IPS-20b (cell line): ENCODE measurements at regions not wholly inside any gene's neighbourhood (a gene's known extent, or its start where the extent isn't known, plus 50 kb on each side); places are given as distances from the start of the nearest gene placed in this dataset.

Experiments
- H3K27ac ChIP-seq: one replicate; pipeline ENCODE4 v1.5.1; 2013; ENCODE audit warnings: low read length
- H3K27me3 ChIP-seq: 2 replicates; pipeline ENCODE4 v1.6.1; 2013; ENCODE audit warnings: mild to moderate bottlenecking, low read length, inconsistent platforms; ENCODE audit not compliant: insufficient read depth
- H3K36me3 ChIP-seq: 2 replicates; pipeline ENCODE4 v1.6.1; 2013; ENCODE audit warnings: low read depth, mild to moderate bottlenecking, inconsistent platforms, low read length, moderate library complexity; ENCODE audit not compliant: insufficient read depth
- H3K4me1 ChIP-seq: 2 replicates; pipeline ENCODE4 v1.6.1; 2013; ENCODE audit warnings: mild to moderate bottlenecking, control low read depth, inconsistent platforms, low read length, moderate library complexity; ENCODE audit not compliant: insufficient read depth
- H3K4me3 ChIP-seq: 2 replicates; pipeline ENCODE4 v1.5.1; 2013; ENCODE audit warnings: mild to moderate bottlenecking, low read length, inconsistent platforms
- H3K9ac ChIP-seq: 2 replicates; pipeline ENCODE4 v1.6.1; 2013; ENCODE audit warnings: low read depth, mild to moderate bottlenecking, inconsistent platforms, low read length, moderate library complexity
- H3K9me3 ChIP-seq: 2 replicates; pipeline ENCODE4 v1.6.1; 2013; ENCODE audit warnings: mild to moderate bottlenecking, low read depth, low read length, inconsistent platforms; ENCODE audit not compliant: insufficient read depth

DNA sequence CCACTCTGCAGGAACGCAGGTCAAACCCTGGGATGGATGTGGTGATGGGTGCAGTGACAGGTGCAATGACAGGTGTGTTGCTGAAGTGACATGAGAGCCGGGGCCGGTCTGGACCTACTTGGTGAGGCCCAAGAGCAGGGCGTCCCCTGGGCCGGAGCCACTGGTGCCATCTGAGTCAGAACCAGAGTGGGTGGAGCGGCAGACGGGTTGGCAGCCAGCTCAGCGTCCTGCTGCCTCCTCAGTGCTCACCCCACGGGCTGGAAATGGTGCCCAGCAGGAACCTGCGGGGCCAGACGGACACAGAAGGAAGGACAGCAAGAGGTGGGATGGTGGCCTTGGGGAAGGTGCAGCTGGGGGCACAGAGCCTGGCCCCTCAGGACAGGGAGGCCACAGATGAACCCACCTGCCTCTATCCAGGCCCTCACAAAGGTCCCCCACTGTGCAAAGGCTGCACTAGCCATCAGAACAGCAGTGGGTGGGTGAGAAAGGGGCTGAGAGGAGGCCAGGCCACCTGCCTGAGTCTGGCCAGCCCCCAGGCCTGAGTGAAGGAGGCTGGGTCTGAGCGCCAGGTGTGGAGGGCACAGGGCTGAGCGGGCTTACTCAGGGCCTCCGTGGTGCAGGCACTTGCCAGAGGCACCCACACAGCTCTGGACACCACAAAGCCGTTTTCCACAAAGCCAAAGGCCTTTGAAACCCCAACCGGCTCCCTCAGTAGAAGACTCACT lies 129.0 kb upstream of the PPP2R2D start:
- Histone ChIP-seq H3K4me3 (no peak overlapping the region), H3K36me3 (no peaks in the 10 kb centered on the region)

DNA sequence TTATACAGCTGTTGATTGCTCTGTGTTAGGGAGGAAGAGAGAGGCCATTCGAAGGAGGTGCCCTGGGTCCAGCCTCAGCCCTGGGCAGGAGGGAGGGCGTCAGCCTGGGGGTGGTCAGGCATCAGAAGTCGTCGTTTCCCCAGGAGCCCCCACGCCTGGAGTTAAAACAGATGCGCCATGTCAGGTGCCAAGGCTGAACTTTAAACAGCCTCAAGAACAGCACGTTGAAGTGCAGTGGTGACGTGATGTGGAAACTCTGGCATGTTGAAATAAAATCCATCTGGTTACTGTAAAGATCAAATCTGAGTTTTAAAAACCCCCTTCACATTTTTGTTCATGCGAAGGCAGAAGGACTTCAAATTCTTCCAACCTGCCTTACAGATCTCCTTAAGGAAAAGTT lies 128.4 kb upstream of the PPP2R2D start:
- H3K36me3 ChIP-seq: no peaks in the 10 kb centered on the region
- H3K27me3 ChIP-seq: no peaks in the 10 kb centered on the region
- no peak overlapping the region for H3K4me3 ChIP-seq
- no peak overlapping the region for H3K9ac ChIP-seq
- H3K4me1 ChIP-seq: no peaks in the 10 kb centered on the region; the same call in 1 of the 2 replicates
- H3K9me3 ChIP-seq: peaks cover 16% of the 10 kb centered on the region
- no peak overlapping the region for H3K27ac ChIP-seq

More for the DNA sequence above, 129.0 kb upstream of the PPP2R2D start:
- Histone ChIP-seq H3K9ac (no peak overlapping the region), H3K9me3 (peaks cover 10% of the 10 kb centered on the region), H3K4me1 (no peaks in the 10 kb centered on the region; the same call in 1 of the 2 replicates), H3K27ac (no peak overlapping the region), H3K27me3 (no peaks in the 10 kb centered on the region)

GRCh38 chr10:131773370-131774343 lies 127.2 kb upstream of the PPP2R2D start:
- Histone ChIP-seq H3K27me3 (no peaks in the 10 kb centered on the region), H3K27ac (no peak overlapping the region), H3K9ac (no peak overlapping the region), H3K36me3 (no peaks in the 10 kb centered on the region), H3K4me1 (no peaks in the 10 kb centered on the region; the same call in 1 of the 2 replicates), H3K9me3 (peaks cover 28% of the 10 kb centered on the region), H3K4me3 (no peak overlapping the region)

GRCh38 chr10:131774681-131775085 lies 126.1 kb upstream of the PPP2R2D start:
- Histone ChIP-seq H3K27ac (no peak overlapping the region), H3K9me3 (peaks cover 29% of the 10 kb centered on the region)

GRCh38 chr10:131775433-131775832 lies 125.4 kb upstream of the PPP2R2D start:
- Histone ChIP-seq H3K4me3 (no peak overlapping the region), H3K9me3 (peaks cover 29% of the 10 kb centered on the region)

More at GRCh38 chr10:131774681-131775085, 126.1 kb upstream of the PPP2R2D start:
- Histone ChIP-seq H3K36me3 (no peaks in the 10 kb centered on the region), H3K9ac (no peak overlapping the region), H3K4me3 (no peak overlapping the region), H3K27me3 (no peaks in the 10 kb centered on the region), H3K4me1 (no peaks in the 10 kb centered on the region)

DNA sequence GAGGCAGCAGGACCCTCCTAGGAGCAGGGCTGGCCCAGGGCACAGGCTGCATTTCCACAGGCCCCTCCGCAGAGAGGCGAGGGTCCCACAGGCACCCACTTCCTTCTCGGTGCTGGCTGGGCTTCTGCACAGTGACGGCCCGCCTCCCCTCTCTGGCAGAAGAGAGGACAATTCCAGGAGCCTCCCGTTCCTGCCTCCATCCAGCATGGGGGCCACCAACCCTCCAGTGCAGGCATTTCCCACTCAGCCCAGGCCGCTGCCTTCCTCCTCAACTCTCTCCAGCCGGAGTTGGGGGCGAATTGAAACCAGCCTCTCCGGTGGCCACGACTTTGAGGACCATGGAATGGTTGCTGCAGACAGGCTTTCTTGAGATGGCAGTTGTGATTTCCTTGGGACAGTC lies 125.0 kb upstream of the PPP2R2D start:
- no peaks in the 10 kb centered on the region for H3K27me3 ChIP-seq
- no peak overlapping the region for H3K27ac ChIP-seq
- H3K36me3 ChIP-seq: no peaks in the 10 kb centered on the region
- H3K9ac ChIP-seq: no peak overlapping the region
- H3K4me3 ChIP-seq: no peak overlapping the region
- no peaks in the 10 kb centered on the region for H3K4me1 ChIP-seq
- peaks cover 29% of the 10 kb centered on the region for H3K9me3 ChIP-seq

More at GRCh38 chr10:131775433-131775832, 125.4 kb upstream of the PPP2R2D start:
- H3K27ac ChIP-seq: no peak overlapping the region
- no peaks in the 10 kb centered on the region for H3K4me1 ChIP-seq
- no peaks in the 10 kb centered on the region for H3K36me3 ChIP-seq
- no peak overlapping the region for H3K9ac ChIP-seq
- H3K27me3 ChIP-seq: no peaks in the 10 kb centered on the region

DNA sequence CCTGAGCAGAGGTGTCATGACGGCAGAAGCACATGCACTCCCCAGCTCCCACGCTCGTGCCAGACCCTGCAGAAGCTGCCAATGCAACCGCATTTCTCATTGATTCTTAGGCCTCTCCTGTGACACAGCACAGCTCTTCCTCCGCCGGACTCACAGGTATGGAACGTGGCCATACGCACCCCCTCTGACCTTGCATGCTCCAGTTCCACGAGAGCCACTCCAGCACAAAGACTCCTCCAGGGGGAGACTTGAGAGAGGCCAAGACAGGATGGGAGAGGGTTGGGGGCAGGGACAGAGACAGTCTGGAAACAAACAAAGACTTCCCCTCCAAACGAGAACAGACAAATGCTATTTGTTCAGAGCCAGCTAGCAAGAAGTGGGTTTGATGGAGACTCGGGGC lies 124.3 kb upstream of the PPP2R2D start:
- peaks cover 29% of the 10 kb centered on the region for H3K9me3 ChIP-seq

GRCh38 chr10:131777162-131777561 lies 123.6 kb upstream of the PPP2R2D start:
- H3K9ac ChIP-seq: no peak overlapping the region
- no peaks in the 10 kb centered on the region for H3K27me3 ChIP-seq
- H3K27ac ChIP-seq: no peak overlapping the region
- H3K4me3 ChIP-seq: no peak overlapping the region
- no peaks in the 10 kb centered on the region for H3K36me3 ChIP-seq
- peaks cover 29% of the 10 kb centered on the region for H3K9me3 ChIP-seq
- H3K4me1 ChIP-seq: no peaks in the 10 kb centered on the region

More for the DNA sequence above, 124.3 kb upstream of the PPP2R2D start:
- Histone ChIP-seq H3K36me3 (no peaks in the 10 kb centered on the region), H3K4me3 (no peak overlapping the region), H3K27me3 (no peaks in the 10 kb centered on the region), H3K9ac (no peak overlapping the region), H3K27ac (no peak overlapping the region), H3K4me1 (no peaks in the 10 kb centered on the region)

GRCh38 chr10:131777921-131778320 lies 122.9 kb upstream of the PPP2R2D start:
- no peaks in the 10 kb centered on the region for H3K4me1 ChIP-seq
- no peaks in the 10 kb centered on the region for H3K36me3 ChIP-seq
- no peaks in the 10 kb centered on the region for H3K27me3 ChIP-seq
- no peak overlapping the region for H3K9ac ChIP-seq
- H3K4me3 ChIP-seq: no peak overlapping the region
- peaks cover 32% of the 10 kb centered on the region for H3K9me3 ChIP-seq
- no peak overlapping the region for H3K27ac ChIP-seq

- Histone ChIP-seq H3K4me3 (no peak overlapping the region), H3K27ac (no peak overlapping the region), H3K4me1 (no peaks in the 10 kb centered on the region), H3K9me3 (peaks cover 32% of the 10 kb centered on the region), H3K9ac (no peak overlapping the region), H3K27me3 (no peaks in the 10 kb centered on the region), H3K36me3 (no peaks in the 10 kb centered on the region)
Measured at GRCh38 chr10:131778385-131778784, 122.4 kb upstream of the PPP2R2D start.

GRCh38 chr10:131778842-131779241 lies 122.0 kb upstream of the PPP2R2D start:
- no peak overlapping the region for H3K27ac ChIP-seq
- H3K9me3 ChIP-seq: peaks cover 32% of the 10 kb centered on the region
- H3K4me1 ChIP-seq: no peaks in the 10 kb centered on the region
- no peak overlapping the region for H3K9ac ChIP-seq
- no peaks in the 10 kb centered on the region for H3K27me3 ChIP-seq
- H3K4me3 ChIP-seq: no peak overlapping the region
- no peaks in the 10 kb centered on the region for H3K36me3 ChIP-seq
